GM18867 (cell line): ENCODE measurements at regions not wholly inside any gene's neighbourhood (a gene's known extent, or its start where the extent isn't known, plus 50 kb on each side); places are given as distances from the start of the nearest gene placed in this dataset.
A peak's percentile ranks its signal among the peaks of the same experiment; 100 is the strongest.
"Not testable (repeated sequence)": the region's sequence is repeated elsewhere in the genome, so short reads cannot be mapped to it uniquely, and the experiment has no call there.

ENCODE experiments used
- ATAC-seq: cut with Tn5 transposase; IDR thresholded peaks from one replicate; pipeline ENCODE4 v1.9.1; 2021; ENCODE audit warnings: mild to moderate bottlenecking, moderate library complexity; ENCODE audit not compliant: unreplicated experiment

GRCh38 chr4:163077680-163078079 is 89.0 kb downstream of the NAF1 start:
- ATAC-seq = no peak

GRCh38 chr4:163072222-163072621 is 94.5 kb downstream of the NAF1 start:
- no peak for ATAC-seq

- no peak for ATAC-seq
Observed at GRCh38 chr4:163071308-163071707, 95.4 kb downstream of the NAF1 start.

GRCh38 chr4:163070023-163070422 is 96.7 kb downstream of the NAF1 start:
- ATAC-seq = no peak

- no peak for ATAC-seq
Observed at GRCh38 chr4:163063891-163064290, 102.8 kb downstream of the NAF1 start.

- ATAC-seq = peak; percentile 86
Observed at GRCh38 chr4:163048447-163048846, 118.2 kb downstream of the NAF1 start.

GRCh38 chr4:163042306-163042705 is 124.4 kb downstream of the NAF1 start:
- ATAC-seq = no peak

GRCh38 chr4:163017135-163017534 is 149.6 kb downstream of the NAF1 start:
- ATAC-seq = no peak

GRCh38 chr4:163012816-163013215 is 153.9 kb downstream of the NAF1 start:
- no peak for ATAC-seq

GRCh38 chr4:163003979-163004378 is 162.7 kb downstream of the NAF1 start:
- ATAC-seq = no peak

- no peak for ATAC-seq
Observed at GRCh38 chr4:162988530-162988929, 178.2 kb downstream of the NAF1 start.

- ATAC-seq = no peak
Observed at GRCh38 chr4:162985131-162985530, 181.6 kb downstream of the NAF1 start.

- ATAC-seq = no peak
Observed at GRCh38 chr4:162984621-162985020, 182.1 kb downstream of the NAF1 start.

- ATAC-seq = no peak
Observed at GRCh38 chr4:162981823-162982222, 184.9 kb downstream of the NAF1 start.

GRCh38 chr4:162978398-162978797 is 188.3 kb downstream of the NAF1 start:
- ATAC-seq = no peak

GRCh38 chr4:162977788-162978187 is 188.9 kb downstream of the NAF1 start:
- no peak for ATAC-seq

GRCh38 chr4:162972661-162973330 is 193.9 kb downstream of the NAF1 start:
- no peak for ATAC-seq

- ATAC-seq = no peak
Observed at GRCh38 chr4:162969194-162969593, 197.5 kb downstream of the NAF1 start.

- ATAC-seq = not testable (repeated sequence)
Observed at GRCh38 chr4:162965978-162966377, 200.7 kb downstream of the NAF1 start.

- ATAC-seq = peak; percentile 81
Observed at GRCh38 chr4:162959046-162959445, 207.6 kb downstream of the NAF1 start.

GRCh38 chr4:162957521-162958143 is 209.1 kb downstream of the NAF1 start:
- ATAC-seq = no peak

GRCh38 chr4:162954976-162955375 is 211.7 kb downstream of the NAF1 start:
- no peak for ATAC-seq

- ATAC-seq = no peak
Observed at GRCh38 chr4:162952232-162952631, 214.5 kb downstream of the NAF1 start.
